ENCODE measurements at regions not wholly inside any gene's neighbourhood (a gene's known extent, or its start where the extent isn't known, plus 50 kb on each side); places are given as distances from the start of the nearest gene placed in this dataset.

- no peak for DNase-seq (ENCODE audit: low read depth in 1 of 2, low spot score in 1 of 2)
- TF ChIP-seq TFCP2L1 (CRISPR knock-in tag; IDR thresholded peaks at IDR 0.05): no peak
- TF ChIP-seq JUN (IDR thresholded peaks at IDR 0.05): no peak
- no peak for TF ChIP-seq BHLHE40 (IDR thresholded peaks at IDR 0.05; ENCODE audit: low read depth, low read length)
- FAIRE-seq: no peak
- no peaks in the 10 kb centered on the region for H3K4me1 ChIP-seq
- WGBS (ENCODE audit: missing lambda C conversion rate): 37% methylated on average over 2 of the region's 2 CpGs
- ChIA-PET POLR2A (no interaction called here), CTCF (no interaction called here)
- no peak overlapping the region for H3K4me2 ChIP-seq
- H3K27ac ChIP-seq: no peak overlapping the region
- ATAC-seq: no peak
- no peaks in the 10 kb centered on the region for H3K9me3 ChIP-seq
- no peak overlapping the region for H3K4me3 ChIP-seq
These were observed 61.7 kb upstream of the PPP2R2B start for GRCh38 chr5:146940295-146940694.

DNA sequence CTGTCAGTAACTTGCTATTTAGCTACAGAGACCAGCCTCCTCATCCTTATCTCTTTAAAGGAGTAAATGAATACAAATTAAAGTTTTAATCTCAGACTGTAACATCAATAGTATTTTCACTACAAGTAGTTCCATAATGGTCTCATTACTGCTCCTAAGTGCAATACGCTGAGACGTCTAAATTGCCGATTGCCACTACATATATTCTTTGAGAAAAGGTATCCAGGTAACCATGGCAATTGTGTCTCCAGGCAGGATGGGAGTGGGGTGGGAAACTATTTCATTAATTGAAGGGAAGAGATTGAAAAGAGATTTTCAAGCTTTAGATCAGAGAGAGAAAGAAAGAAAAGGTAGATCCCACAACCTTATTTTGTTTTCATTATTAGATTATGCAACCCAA lies 65.5 kb upstream of the PPP2R2B start:
- ChIA-PET CTCF (no interaction called here), POLR2A (no interaction called here)
- Histone ChIP-seq H3K4me3 (no peak overlapping the region), H3K27ac (no peak overlapping the region), H3K9me3 (no peaks in the 10 kb centered on the region), H3K4me1 (no peaks in the 10 kb centered on the region), H3K4me2 (no peak overlapping the region)
- ATAC-seq (no peak), FAIRE-seq (no peak), DNase-seq (ENCODE audit: low read depth in 1 of 2, low spot score in 1 of 2) (no peak)
- 90% methylated on average over 3 of the region's 3 CpGs for WGBS (ENCODE audit: missing lambda C conversion rate)
- TF ChIP-seq ZC3H11A (IDR thresholded peaks at IDR 0.05) (no peak), EHMT2 (IDR thresholded peaks at IDR 0.05; ENCODE audit: low read depth) (no peak), TFCP2L1 (CRISPR knock-in tag; IDR thresholded peaks at IDR 0.05) (no peak), HOXB13 (CRISPR knock-in tag; IDR thresholded peaks at IDR 0.05; ENCODE audit: low read depth) (no peak), RARB (CRISPR knock-in tag; IDR thresholded peaks at IDR 0.05) (no peak), MAFK (IDR thresholded peaks at IDR 0.05; ENCODE audit: partially characterized antibody) (no peak)
- TF ChIP-seq, protein P1, sequence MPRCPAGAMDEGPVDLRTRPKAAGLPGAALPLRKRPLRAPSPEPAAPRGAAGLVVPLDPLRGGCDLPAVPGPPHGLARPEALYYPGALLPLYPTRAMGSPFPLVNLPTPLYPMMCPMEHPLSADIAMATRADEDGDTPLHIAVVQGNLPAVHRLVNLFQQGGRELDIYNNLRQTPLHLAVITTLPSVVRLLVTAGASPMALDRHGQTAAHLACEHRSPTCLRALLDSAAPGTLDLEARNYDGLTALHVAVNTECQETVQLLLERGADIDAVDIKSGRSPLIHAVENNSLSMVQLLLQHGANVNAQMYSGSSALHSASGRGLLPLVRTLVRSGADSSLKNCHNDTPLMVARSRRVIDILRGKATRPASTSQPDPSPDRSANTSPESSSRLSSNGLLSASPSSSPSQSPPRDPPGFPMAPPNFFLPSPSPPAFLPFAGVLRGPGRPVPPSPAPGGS (IDR thresholded peaks at IDR 0.05): no peak

DNA sequence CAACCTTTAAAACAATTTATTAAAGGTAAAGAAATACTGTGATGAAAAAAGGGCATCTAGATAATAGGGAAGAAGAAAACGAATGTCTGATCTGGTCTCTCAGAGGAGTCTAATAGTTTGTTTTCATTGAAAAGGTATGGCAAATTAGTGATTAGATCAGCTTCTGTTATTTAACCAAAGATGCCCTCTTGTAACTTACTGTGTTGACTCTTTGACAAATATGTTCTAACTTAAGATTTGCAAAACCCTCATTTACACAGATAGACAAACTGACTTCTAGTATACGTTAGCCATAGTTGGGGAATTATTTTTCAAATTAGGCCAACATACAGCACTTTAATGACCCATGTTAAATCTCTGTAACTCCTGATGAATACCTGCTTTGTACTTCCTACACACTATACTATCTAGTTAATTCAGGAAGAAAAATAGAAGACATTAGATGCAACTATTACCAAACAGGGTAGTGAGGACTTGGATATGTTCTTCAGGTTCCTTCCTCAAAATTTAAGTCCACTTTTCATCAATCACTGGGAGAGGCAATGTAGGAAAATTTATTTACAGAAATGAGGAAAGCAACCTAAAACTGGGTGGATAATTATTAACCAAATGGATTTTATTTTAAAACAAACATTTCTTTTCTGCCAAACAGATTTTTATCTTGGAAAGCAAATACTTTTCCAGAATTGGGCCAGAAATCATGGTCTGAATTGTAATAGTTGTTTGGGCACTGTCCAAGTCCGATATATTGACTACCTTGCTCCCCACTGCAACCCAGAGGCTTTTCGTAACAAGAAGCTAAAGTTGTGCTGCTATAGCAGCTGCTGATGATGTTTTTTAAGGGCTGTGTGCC lies 66.4 kb upstream of the PPP2R2B start:
- Histone ChIP-seq H3K27ac (no peak overlapping the region), H3K4me3 (no peak overlapping the region), H3K4me2 (no peak overlapping the region), H3K9me3 (no peaks in the 10 kb centered on the region), H3K4me1 (no peaks in the 10 kb centered on the region)
- FAIRE-seq (no peak), ATAC-seq (no peak), DNase-seq (ENCODE audit: low read depth in 1 of 2, low spot score in 1 of 2) (no peak)
- TF ChIP-seq CEBPB (IDR thresholded peaks at IDR 0.05): no peak
- TF ChIP-seq EP300 (IDR thresholded peaks at IDR 0.05): no peak
- no peak for TF ChIP-seq MYC (IDR thresholded peaks at IDR 0.05; ENCODE audit: borderline replicate concordance, low read length)
- CTCF ChIA-PET: interaction anchor here (1.2 to 5.3 kb wide), 2 partner anchors 21 to 411 kb away, joined by 4 to 24 read pairs; no protein-coding TSS in a partner anchor
- under 1% methylated on average over 4 of the region's 4 CpGs for WGBS (ENCODE audit: missing lambda C conversion rate)
- POLR2A ChIA-PET: no interaction called here

DNA sequence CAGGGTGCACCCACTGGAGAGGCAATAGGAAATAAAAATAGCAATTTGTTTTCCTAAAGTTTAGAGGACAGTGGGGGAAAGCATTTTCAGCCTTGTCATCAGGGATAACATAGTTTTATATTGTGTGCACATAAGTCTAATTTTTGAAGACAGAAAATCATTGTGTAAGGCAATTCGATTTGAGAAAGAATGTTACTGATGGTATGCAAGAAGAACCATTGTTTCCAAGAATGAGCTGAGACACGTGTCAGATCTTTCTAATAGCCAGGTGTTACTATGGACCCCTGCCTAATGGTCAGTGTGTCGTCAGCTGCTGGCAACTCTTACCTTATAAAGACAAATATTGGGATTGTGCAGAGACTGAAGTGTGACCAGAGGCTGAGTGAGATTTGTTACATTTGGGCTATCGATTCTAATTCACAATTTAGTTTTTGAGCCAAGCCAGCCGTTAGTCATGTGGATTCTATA lies 67.1 kb upstream of the PPP2R2B start:
- no peak overlapping the region for H3K27ac ChIP-seq
- H3K4me1 ChIP-seq: no peaks in the 10 kb centered on the region
- no peak for FAIRE-seq
- 0% methylated on average over 5 of the region's 5 CpGs for WGBS (ENCODE audit: missing lambda C conversion rate)
- ChIA-PET POLR2A (no interaction called here), CTCF (interaction anchor here (1.2 to 5.3 kb wide), 2 partner anchors 21 to 412 kb away, joined by 4 to 24 read pairs; no protein-coding TSS in a partner anchor)
- no peak overlapping the region for H3K4me2 ChIP-seq
- no peak for ATAC-seq
- H3K4me3 ChIP-seq: no peak overlapping the region
- no peaks in the 10 kb centered on the region for H3K9me3 ChIP-seq
- no peak for DNase-seq (ENCODE audit: low read depth in 1 of 2, low spot score in 1 of 2)
- TF ChIP-seq ELK1 (IDR thresholded peaks at IDR 0.05; ENCODE audit: low read depth, low read length) (no peak), HOXA7 (CRISPR knock-in tag; IDR thresholded peaks at IDR 0.05) (no peak), TP53 (CRISPR knock-in tag; IDR thresholded peaks at IDR 0.05) (no peak), ZC3H11A (IDR thresholded peaks at IDR 0.05) (no peak), NR3C1 (IDR thresholded peaks at IDR 0.05) (no peak), POLR2AphosphoS2 (conservative IDR thresholded peaks at IDR 0.05; ENCODE audit: low read length) (no peak), JUNB (IDR thresholded peaks at IDR 0.05) (no peak), EHMT2 (IDR thresholded peaks at IDR 0.05; ENCODE audit: low read depth) (no peak), EHF (CRISPR knock-in tag; IDR thresholded peaks at IDR 0.05) (no peak)
- TF ChIP-seq, protein P2, sequence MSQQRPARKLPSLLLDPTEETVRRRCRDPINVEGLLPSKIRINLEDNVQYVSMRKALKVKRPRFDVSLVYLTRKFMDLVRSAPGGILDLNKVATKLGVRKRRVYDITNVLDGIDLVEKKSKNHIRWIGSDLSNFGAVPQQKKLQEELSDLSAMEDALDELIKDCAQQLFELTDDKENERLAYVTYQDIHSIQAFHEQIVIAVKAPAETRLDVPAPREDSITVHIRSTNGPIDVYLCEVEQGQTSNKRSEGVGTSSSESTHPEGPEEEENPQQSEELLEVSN (IDR thresholded peaks at IDR 0.05; ENCODE audit: borderline replicate concordance, low read depth): no peak
- TF ChIP-seq, protein P3, sequence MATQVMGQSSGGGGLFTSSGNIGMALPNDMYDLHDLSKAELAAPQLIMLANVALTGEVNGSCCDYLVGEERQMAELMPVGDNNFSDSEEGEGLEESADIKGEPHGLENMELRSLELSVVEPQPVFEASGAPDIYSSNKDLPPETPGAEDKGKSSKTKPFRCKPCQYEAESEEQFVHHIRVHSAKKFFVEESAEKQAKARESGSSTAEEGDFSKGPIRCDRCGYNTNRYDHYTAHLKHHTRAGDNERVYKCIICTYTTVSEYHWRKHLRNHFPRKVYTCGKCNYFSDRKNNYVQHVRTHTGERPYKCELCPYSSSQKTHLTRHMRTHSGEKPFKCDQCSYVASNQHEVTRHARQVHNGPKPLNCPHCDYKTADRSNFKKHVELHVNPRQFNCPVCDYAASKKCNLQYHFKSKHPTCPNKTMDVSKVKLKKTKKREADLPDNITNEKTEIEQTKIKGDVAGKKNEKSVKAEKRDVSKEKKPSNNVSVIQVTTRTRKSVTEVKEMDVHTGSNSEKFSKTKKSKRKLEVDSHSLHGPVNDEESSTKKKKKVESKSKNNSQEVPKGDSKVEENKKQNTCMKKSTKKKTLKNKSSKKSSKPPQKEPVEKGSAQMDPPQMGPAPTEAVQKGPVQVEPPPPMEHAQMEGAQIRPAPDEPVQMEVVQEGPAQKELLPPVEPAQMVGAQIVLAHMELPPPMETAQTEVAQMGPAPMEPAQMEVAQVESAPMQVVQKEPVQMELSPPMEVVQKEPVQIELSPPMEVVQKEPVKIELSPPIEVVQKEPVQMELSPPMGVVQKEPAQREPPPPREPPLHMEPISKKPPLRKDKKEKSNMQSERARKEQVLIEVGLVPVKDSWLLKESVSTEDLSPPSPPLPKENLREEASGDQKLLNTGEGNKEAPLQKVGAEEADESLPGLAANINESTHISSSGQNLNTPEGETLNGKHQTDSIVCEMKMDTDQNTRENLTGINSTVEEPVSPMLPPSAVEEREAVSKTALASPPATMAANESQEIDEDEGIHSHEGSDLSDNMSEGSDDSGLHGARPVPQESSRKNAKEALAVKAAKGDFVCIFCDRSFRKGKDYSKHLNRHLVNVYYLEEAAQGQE (IDR thresholded peaks at IDR 0.05): no peak
- TF ChIP-seq, protein P1 (IDR thresholded peaks at IDR 0.05): no peak
